PC-3 (cell line): ENCODE measurements at regions not wholly inside any gene's neighbourhood (a gene's known extent, or its start where the extent isn't known, plus 50 kb on each side); places are given as distances from the start of the nearest gene placed in this dataset.
"Not testable (repeated sequence)": the region's sequence is repeated elsewhere in the genome, so short reads cannot be mapped to it uniquely, and the experiment has no call there.

Experiments
- ATAC-seq: fragments of 200-7000 bp; cut with Tn5 transposase; 2 replicates; pipeline ENCODE4 v1.9.1; 2020; ENCODE audit warnings: mild to moderate bottlenecking, moderate library complexity
- BruUV-seq: library from RNA; stranded (reverse); fragments of 400-500 nt; replicated peaks from 2 replicates; lab custom pipeline; 2021; lab: Mats Ljungman, UMichigan
- CTCF ChIA-PET: fragments of 300-600 bp; sonication (Branson Sonifier 250); formaldehyde crosslinking; loops from one replicate; lab custom pipeline; 2022; ENCODE audit warnings: antibody characterized with exemption; lab: Charles Lee
- POLR2A ChIA-PET: fragments of 300-600 bp; sonication (Branson Sonifier 250); formaldehyde crosslinking; loops from one replicate; lab custom pipeline; 2022; ENCODE audit warnings: antibody characterized with exemption; ENCODE audit not compliant: unreplicated experiment; lab: Charles Lee
- DNase-seq: peaks from one replicate; pipeline ENCODE4 v3.0.0-alpha.2; 2015
- H2AFZ ChIP-seq: fragments of 300-600 bp; sonication (generic); 2 replicates; pipeline ENCODE4 v1.6.0; 2016; ENCODE audit warnings: antibody characterized with exemption, low read length
- H3F3A ChIP-seq: fragments of 300-600 bp; sonication (generic); one replicate; pipeline ENCODE4 v1.6.0; 2017; ENCODE audit warnings: antibody characterized with exemption, low read length, control low read depth, mild to moderate bottlenecking; ENCODE audit not compliant: unreplicated experiment
- H3K27ac ChIP-seq: fragments of 300-600 bp; sonication (generic); 2 replicates; pipeline ENCODE4 v1.5.1; 2016; ENCODE audit warnings: mild to moderate bottlenecking, low read length
- H3K27me3 ChIP-seq: fragments of 300-600 bp; sonication (generic); 2 replicates; pipeline ENCODE4 v1.6.1; 2016; ENCODE audit warnings: low read length, mixed read lengths
- H3K36me3 ChIP-seq: fragments of 300-600 bp; sonication (generic); 2 replicates; pipeline ENCODE4 v1.6.1; 2016; ENCODE audit warnings: low read depth, mixed run types, low read length, mixed read lengths
- H3K4me1 ChIP-seq: fragments of 300-600 bp; sonication (generic); 2 replicates; pipeline ENCODE4 v1.5.1; 2016; ENCODE audit warnings: low read length; ENCODE audit not compliant: insufficient read depth
- H3K4me2 ChIP-seq: fragments of 300-600 bp; sonication (generic); 2 replicates; pipeline ENCODE4 v1.6.0; 2016; ENCODE audit warnings: low read length
- H3K4me3 ChIP-seq: fragments of 300-600 bp; sonication (generic); 2 replicates; pipeline ENCODE4 v1.5.1; 2016; ENCODE audit warnings: mild to moderate bottlenecking, low read length, mixed read lengths
- H3K79me2 ChIP-seq: fragments of 300-600 bp; sonication (generic); 2 replicates; pipeline ENCODE4 v1.6.1; 2017; ENCODE audit warnings: low read length, mixed read lengths
- H3K9ac ChIP-seq: fragments of 300-600 bp; sonication (generic); 2 replicates; pipeline ENCODE4 v1.6.0; 2016; ENCODE audit warnings: mild to moderate bottlenecking, low read length
- H3K9me2 ChIP-seq: fragments of 300-600 bp; sonication (generic); replicated peaks from 2 replicates; pipeline ENCODE4 v1.6.1; 2016; ENCODE audit warnings: mixed run types, low read length, mixed read lengths
- H3K9me3 ChIP-seq: fragments of 300-600 bp; sonication (generic); 2 replicates; pipeline ENCODE4 v1.6.1; 2016; ENCODE audit warnings: low read length, mixed read lengths
- H4K20me1 ChIP-seq: fragments of 300-600 bp; sonication (generic); 2 replicates; pipeline ENCODE4 v1.6.1; 2016; ENCODE audit warnings: low read length, mixed read lengths
- CTCF ChIP-seq: fragments of 300-600 bp; sonication (generic); conservative IDR thresholded peaks from 2 replicates; pipeline ENCODE4 v1.5.1; 2017; ENCODE audit warnings: antibody characterized with exemption, low read depth, mild to moderate bottlenecking, low read length
- EZH2 ChIP-seq: fragments of 300-600 bp; sonication (generic); IDR thresholded peaks from one replicate; pipeline ENCODE4 v1.6.1; 2017; ENCODE audit warnings: antibody characterized with exemption, mild to moderate bottlenecking, low read length; ENCODE audit not compliant: unreplicated experiment
- EZH2phosphoT487 ChIP-seq: fragments of 300-600 bp; sonication (generic); IDR thresholded peaks from 2 replicates; pipeline ENCODE4 v1.6.1; 2018; ENCODE audit warnings: mild to moderate bottlenecking, antibody characterized with exemption, low read length, borderline replicate concordance
- intact Hi-C: fragments of 100-400 bp; cut with micrococcal nuclease; formaldehyde crosslinking; loops from 2 replicates; pipeline ENCODE4 v1.9.0; 2023

GRCh38 chr2:8559805-8560204 lies 122.1 kb upstream of the ID2 start:
- Histone ChIP-seq H3K9me3 (no peaks in the 10 kb centered on the region), H3K9me2 (no peaks in the 10 kb centered on the region), H4K20me1 (no peaks in the 10 kb centered on the region), H3F3A (no peaks in the 10 kb centered on the region), H3K4me1 (no peaks in the 10 kb centered on the region), H3K36me3 (no peaks in the 10 kb centered on the region), H3K27me3 (no peaks in the 10 kb centered on the region), H3K4me2 (no peak overlapping the region), H2AFZ (no peak overlapping the region), H3K9ac (no peak overlapping the region), H3K4me3 (no peak overlapping the region), H3K79me2 (no peaks in the 10 kb centered on the region), H3K27ac (no peak overlapping the region)
- POLR2A ChIA-PET: no interaction called here
- ATAC-seq: no peak
- no TSS peak for BruUV-seq
- intact Hi-C loops: no loop called here
- TF ChIP-seq EZH2phosphoT487 (no peak), EZH2 (no peak), CTCF (no peak)
- CTCF ChIA-PET: no interaction called here
- no peak for DNase-seq

GRCh38 chr2:8561692-8562091 lies 120.2 kb upstream of the ID2 start:
- H3K27me3 ChIP-seq, H3K79me2 ChIP-seq, CTCF ChIA-PET: not testable (repeated sequence)

GRCh38 chr2:8563814-8564474 lies 117.9 kb upstream of the ID2 start:
- no peak overlapping the region for H3K4me2 ChIP-seq
- H3K4me1 ChIP-seq: no peaks in the 10 kb centered on the region
- no peaks in the 10 kb centered on the region for H3K9me2 ChIP-seq
- ATAC-seq: no peak
- ChIA-PET POLR2A (no interaction called here), CTCF (no interaction called here)
- H3K9me3 ChIP-seq: no peaks in the 10 kb centered on the region
- H3K79me2 ChIP-seq: no peaks in the 10 kb centered on the region
- no peaks in the 10 kb centered on the region for H3F3A ChIP-seq
- no TSS peak for BruUV-seq
- intact Hi-C loops: no loop called here
- no peaks in the 10 kb centered on the region for H4K20me1 ChIP-seq
- no peak for DNase-seq
- no peaks in the 10 kb centered on the region for H3K27me3 ChIP-seq
- H2AFZ ChIP-seq: no peak overlapping the region
- no peak for TF ChIP-seq EZH2
- no peak for TF ChIP-seq EZH2phosphoT487
- TF ChIP-seq CTCF: no peak
- H3K27ac ChIP-seq: no peak overlapping the region
- no peaks in the 10 kb centered on the region for H3K36me3 ChIP-seq
- H3K4me3 ChIP-seq: no peak overlapping the region
- no peak overlapping the region for H3K9ac ChIP-seq

More at GRCh38 chr2:8561692-8562091, 120.2 kb upstream of the ID2 start:
- H4K20me1 ChIP-seq, H3K27ac ChIP-seq, H3K4me1 ChIP-seq, H3K9ac ChIP-seq, DNase-seq, H2AFZ ChIP-seq, H3F3A ChIP-seq, ATAC-seq, intact Hi-C loops, POLR2A ChIA-PET, H3K4me2 ChIP-seq, H3K9me2 ChIP-seq, BruUV-seq, H3K4me3 ChIP-seq, H3K9me3 ChIP-seq, H3K36me3 ChIP-seq: not testable (repeated sequence)
